ENCODE measurements at regions not wholly inside any gene's neighbourhood (a gene's known extent, or its start where the extent isn't known, plus 50 kb on each side); places are given as distances from the start of the nearest gene placed in this dataset.
A peak's percentile ranks its signal among the peaks of the same experiment; 100 is the strongest.
"Not testable (repeated sequence)": the region's sequence is repeated elsewhere in the genome, so short reads cannot be mapped to it uniquely, and the experiment has no call there.

GRCh38 chr2:36245651-36246050 is 109.9 kb upstream of the CRIM1 start:
- ATAC-seq (no peak), DNase-seq (no peak)

DNA sequence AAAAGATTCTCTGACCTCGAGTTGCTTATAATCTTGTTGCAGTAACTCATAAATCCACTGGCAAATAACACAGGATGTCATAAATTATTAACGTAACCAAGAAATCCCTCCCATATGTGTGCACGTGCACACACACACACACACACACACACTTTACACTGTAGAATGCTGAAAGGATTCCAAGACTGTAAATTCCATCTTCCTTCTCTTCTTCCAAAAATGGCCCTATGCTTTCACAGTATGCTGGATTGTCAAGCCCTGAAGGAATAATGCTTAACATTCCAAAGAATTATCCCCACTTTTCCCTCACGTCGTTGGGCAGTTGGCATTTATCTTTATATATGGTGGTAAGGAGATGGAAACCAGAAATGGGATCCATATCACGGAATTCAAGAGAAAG is 117.5 kb upstream of the CRIM1 start:
- intact Hi-C loops (cut with DNase I) = no loop called here
- DNase-seq = no peak
- no peak for ATAC-seq

More at GRCh38 chr2:36245651-36246050, 109.9 kb upstream of the CRIM1 start:
- intact Hi-C loops (cut with DNase I) = no loop called here

DNA sequence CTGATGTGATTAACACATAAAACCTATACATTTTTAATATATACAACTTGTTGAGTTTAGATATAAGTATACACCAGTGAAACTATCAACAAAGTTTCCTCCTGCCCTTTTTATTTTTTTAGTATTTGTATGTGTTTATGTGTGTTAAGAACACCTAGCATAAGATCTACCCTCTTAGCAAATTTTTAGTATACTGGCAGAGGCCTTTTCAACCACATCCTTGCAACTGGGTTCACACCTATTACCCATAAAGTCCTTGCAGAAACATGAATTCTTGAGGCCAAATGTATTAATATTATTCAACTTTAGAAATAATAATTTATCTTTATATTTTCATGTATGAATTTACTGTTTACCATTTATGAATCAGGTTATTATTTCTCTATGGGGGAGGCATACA is 119.7 kb upstream of the CRIM1 start:
- DNase-seq = no peak
- no peak for ATAC-seq
- intact Hi-C loops (cut with DNase I) = no loop called here

GRCh38 chr2:36235426-36235825 is 120.2 kb upstream of the CRIM1 start:
- ATAC-seq (no peak), DNase-seq (no peak)
- intact Hi-C loops (cut with DNase I) = no loop called here

GRCh38 chr2:36223259-36223658 is 132.3 kb upstream of the CRIM1 start:
- DNase-seq = no peak
- ATAC-seq = no peak
- intact Hi-C loops (cut with DNase I) = no loop called here

DNA sequence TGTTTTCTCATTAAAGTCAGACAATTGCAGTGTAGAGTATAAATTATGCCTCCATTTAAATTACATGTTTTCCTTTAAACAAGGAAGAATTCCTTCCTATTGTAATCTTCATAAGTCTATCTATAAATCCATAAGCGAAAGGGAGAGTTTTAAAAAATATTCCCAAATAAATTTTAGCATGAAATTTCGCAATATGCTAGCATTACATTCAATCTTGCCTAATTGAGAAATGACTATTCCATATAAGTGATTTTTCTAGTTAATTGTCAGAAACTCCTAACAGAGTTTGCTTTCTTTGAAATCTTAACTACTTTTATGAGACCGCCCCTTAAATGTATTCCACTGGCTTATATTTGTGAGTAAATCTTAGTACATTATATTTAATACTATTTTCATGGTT is 133.1 kb upstream of the CRIM1 start:
- intact Hi-C loops (cut with DNase I) = no loop called here
- DNase-seq (no peak), ATAC-seq (no peak)

GRCh38 chr2:36214691-36215090 is 140.9 kb upstream of the CRIM1 start:
- DNase-seq = no peak
- intact Hi-C loops (cut with DNase I) = no loop called here
- ATAC-seq = no peak

DNA sequence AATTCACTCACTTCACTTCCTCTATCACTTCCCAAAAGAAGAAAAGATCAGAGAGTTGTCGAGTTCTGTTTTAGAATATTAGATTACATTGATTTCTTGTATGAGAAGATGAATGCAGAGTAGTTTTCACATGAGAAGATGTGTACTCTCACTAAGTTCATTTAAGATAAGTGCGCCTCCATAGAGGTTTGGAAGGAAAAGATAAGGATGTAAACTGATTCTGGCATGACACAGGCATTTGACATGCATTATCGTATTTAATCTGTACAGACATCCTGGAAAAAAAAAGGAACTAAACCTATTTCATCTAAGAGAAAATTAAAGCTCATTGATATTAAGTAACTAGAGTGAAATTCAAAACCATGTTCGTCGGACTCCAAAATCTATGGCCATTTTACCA is 152.2 kb upstream of the CRIM1 start:
- DNase-seq (no peak), ATAC-seq (no peak)
- intact Hi-C loops (cut with DNase I) = no loop called here

DNA sequence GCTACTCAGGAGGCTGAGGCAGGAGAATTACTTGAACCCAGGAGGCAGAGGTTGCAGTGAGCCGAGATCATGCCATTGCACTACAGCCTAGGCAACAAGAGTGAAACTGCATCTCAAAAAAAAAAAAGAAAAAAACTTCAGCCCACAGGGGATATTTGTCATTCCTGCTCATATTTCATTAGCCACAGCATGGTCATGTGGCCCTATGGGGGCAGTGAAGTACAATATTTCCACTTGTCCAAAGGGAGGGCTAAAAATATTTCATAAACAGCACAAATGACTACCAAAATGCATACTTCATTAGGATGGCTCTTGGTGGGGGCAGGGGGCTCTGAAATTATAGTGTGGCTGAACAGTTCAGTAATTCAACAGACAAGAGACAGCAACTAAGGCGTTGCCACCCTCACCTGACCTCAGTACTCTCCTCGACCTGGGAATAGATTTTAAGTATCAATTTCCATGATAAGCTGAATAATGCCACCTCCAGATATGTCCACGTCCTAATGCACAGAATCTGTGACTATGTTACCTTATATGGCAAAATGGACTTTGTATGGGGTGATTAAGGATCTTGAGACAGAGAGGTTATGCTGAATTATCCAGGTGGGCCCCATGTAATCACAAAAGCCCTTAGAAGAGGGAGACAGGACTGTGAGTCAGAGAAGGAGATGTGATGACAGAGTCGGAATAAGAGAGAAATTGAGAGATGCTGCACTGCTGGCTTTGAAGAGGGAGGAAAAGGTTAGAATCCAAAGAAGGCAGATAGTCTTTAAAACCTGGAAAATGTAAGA is 158.2 kb upstream of the CRIM1 start:
- no peak for ATAC-seq
- DNase-seq = no peak
- intact Hi-C loops (cut with DNase I) = no loop called here

- no peak for DNase-seq
- peak; percentile 50 to 95 for ATAC-seq
- intact Hi-C loops (cut with DNase I) = no loop called here
Observed at GRCh38 chr2:36193680-36194079, 161.9 kb upstream of the CRIM1 start.

DNA sequence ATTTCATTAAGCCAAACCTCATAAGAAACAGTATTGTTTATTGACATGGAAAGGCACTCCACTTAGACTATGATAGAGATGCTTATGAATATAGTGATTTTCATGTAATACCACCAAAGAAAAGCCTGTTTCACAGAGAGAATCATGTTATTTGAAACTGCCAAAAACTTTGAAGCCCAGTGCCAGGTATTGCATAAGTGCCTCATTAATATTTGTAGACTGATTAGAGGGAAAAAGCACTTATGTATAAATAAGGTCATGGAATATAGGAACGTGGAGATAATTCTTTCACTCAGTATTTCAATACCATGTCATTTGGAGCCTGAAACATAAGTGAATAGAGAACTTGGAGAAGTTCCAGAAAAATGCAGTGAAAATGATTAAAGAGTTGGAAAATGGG is 162.6 kb upstream of the CRIM1 start:
- no peak for DNase-seq
- intact Hi-C loops (cut with DNase I) = no loop called here
- peak in 1 of 2 donors; percentile 71 for ATAC-seq

DNA sequence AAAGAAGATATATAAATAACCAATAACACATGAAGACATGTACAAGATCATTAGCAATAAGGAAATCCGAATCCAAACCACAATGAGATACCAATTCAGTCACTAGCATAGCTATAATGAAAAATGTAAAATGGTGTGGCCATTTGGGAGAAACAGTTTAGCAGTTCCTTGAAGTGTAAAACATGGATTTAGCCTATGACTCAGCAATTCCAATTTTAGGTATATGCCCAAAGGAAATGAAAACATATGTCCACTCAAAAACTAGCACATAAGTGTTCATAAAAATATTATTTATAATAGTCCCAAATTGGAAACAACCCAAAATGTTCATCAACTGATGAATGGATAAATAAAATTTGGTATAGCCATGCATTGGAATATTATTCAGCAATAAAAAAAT is 165.5 kb upstream of the CRIM1 start:
- no peak for DNase-seq
- intact Hi-C loops (cut with DNase I) = no loop called here
- ATAC-seq = no peak

DNA sequence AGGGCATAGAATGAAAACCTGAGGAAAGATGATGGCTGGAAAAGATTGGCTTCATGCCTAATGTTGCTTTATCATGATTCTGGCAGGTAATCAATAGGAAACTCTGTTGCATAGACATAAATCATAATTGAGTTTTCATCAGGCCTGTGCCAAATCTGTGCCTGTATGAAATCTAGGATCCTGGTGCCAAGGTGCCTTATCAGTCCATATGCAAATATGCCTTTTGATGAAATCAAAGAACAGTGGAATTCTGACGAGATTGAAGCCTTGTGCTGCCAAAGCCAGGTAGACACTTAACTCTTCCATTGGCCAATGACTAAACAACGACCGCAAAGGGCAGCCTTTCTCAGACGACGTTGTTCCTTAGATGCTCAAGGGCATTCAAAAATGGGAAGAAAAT is 170.0 kb upstream of the CRIM1 start:
- intact Hi-C loops (cut with DNase I) = no loop called here
- no peak for DNase-seq
- ATAC-seq = no peak

GRCh38 chr2:36184848-36185247 is 170.7 kb upstream of the CRIM1 start:
- intact Hi-C loops (cut with DNase I) = no loop called here
- DNase-seq (no peak), ATAC-seq (no peak)

DNA sequence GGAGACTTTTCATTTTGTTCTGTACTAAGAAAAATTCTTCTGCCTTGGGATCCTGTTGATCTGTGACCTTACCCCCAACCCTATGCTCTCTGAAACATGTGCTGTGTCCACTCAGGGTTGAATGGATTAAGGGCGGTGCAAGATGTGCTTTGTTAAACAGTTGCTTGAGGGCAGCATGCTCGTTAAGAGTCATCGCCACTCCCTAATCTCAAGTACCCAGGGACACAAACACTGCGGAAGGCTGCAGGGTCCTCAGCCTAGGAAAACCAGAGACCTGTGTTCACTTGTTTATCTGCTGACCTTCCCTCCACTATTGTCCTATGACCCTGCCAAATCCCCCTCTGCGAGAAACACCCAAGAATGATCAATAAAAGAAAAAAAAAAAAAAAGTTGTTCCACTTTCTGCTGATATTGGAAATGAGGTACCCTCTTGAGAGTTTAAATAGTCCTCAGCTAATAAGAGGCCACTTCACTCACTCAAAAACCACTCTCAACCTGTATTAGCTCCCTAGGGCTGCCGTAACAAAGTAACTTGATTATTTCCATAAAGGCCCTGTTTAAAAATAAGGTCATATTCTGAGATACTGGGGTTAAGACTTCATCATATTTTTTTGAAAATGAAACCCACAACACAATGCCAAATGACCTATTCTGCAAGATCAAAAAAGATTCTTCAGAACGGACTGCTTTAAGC is 174.6 kb upstream of the CRIM1 start:
- ATAC-seq; DNase-seq; intact Hi-C loops (cut with DNase I): not testable (repeated sequence)

DNA sequence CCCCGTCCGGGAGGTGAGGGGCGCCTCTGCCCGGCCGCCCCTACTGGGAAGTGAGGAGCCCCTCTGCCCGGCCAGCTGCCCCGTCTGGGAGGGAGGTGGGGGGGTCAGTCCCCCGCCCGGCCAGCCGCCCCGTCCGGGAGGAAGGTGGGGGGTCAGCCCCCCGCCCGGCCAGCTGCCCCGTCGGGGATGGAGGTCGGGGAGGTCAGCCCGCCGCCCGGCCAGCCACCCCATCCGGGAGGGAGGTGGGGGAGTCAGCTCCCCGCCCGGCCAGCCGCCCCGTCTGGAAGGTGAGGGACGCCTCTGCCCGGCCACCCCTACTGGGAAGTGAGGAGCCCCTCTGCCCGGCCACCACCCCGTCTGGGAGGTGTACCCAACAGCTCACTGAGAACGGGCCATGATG is 175.3 kb upstream of the CRIM1 start:
- intact Hi-C loops (cut with DNase I); DNase-seq; ATAC-seq: not testable (repeated sequence)

- intact Hi-C loops (cut with DNase I); DNase-seq; ATAC-seq: not testable (repeated sequence)
Observed at GRCh38 chr2:36179668-36180269, 175.8 kb upstream of the CRIM1 start.

GRCh38 chr2:36178384-36178783 is 177.2 kb upstream of the CRIM1 start:
- no peak for DNase-seq
- intact Hi-C loops (cut with DNase I) = no loop called here
- ATAC-seq = no peak

DNA sequence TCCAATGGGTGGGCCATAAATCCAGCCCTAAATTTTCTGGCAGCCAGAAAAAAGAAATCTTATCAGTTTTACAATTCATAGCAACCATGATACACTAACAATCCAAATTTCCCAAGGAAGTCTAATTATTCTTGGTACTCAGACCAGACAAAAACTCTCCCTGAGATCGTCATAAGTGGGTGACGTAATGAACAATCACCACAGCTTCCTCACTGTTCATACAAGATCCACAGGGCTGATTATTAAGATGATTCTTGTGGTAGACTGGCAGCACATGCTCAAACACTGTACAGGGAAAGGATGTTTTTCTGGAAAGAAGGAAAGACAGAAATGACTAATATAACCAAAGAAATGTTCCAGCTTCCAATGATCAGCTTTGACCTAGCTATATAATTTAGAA is 178.3 kb upstream of the CRIM1 start:
- intact Hi-C loops (cut with DNase I) = no loop called here
- ATAC-seq (no peak), DNase-seq (no peak)

DNA sequence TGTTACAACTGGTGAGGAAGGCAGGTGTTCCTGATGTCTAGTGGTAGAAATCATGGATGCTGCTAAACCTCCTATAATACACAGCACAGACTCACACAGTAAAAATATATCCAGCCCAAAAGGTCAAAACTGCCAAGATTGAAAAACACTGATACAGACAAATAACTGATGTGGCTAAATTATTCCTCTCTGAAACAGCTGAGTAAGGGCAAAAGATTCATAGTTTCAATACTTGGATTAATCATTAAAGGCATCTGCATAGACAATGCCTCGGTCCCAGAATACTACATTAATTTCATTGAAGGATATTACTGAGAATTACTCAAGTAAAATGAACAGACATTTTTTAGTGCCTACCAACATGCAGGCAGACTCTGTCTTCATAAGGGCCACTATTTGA is 180.7 kb upstream of the CRIM1 start:
- no peak for DNase-seq
- no peak for ATAC-seq
- intact Hi-C loops (cut with DNase I) = no loop called here
